Aorta (tissue), 5 donors: ENCODE measurements at regions not wholly inside any gene's neighbourhood (a gene's known extent, or its start where the extent isn't known, plus 50 kb on each side); places are given as distances from the start of the nearest gene placed in this dataset.

Source experiments
- ATAC-seq: fragments of 200-7000 bp; cut with Tn5 transposase; one replicate; pipeline ENCODE4 v1.9.1; 2022; ENCODE audit warnings: moderate library complexity; ENCODE audit not compliant: low FRiP score
- DNase-seq, 2 donors: peaks; one replicate each; pipeline ENCODE4 v3.0.0-alpha.2; 2020
- H3K27ac ChIP-seq, 2 donors: one replicate each; pipeline ENCODE4 v1.5.1; 2013; ENCODE audit warnings: low read length in 2 of 2, mild to moderate bottlenecking in 2 of 2, moderate library complexity in 2 of 2, control low read depth in 1 of 2, inconsistent platforms in 1 of 2, low read depth in 1 of 2
- H3K27me3 ChIP-seq, 2 donors: one replicate each; pipeline ENCODE4 v1.6.1; 2013; ENCODE audit warnings: control low read depth in 1 of 2, low read length in 1 of 2, mild to moderate bottlenecking in 1 of 2, moderate library complexity in 1 of 2; ENCODE audit not compliant: insufficient read depth in 2 of 2, control insufficient read depth in 1 of 2
- H3K36me3 ChIP-seq, 2 donors: one replicate each; pipeline ENCODE4 v1.6.1; 2013; ENCODE audit warnings: control low read depth in 1 of 2, low read length in 1 of 2, mild to moderate bottlenecking in 1 of 2; ENCODE audit not compliant: insufficient read depth in 2 of 2, control insufficient read depth in 1 of 2
- H3K4me1 ChIP-seq, 2 donors: one replicate each; pipeline ENCODE4 v1.6.1; 2013; ENCODE audit warnings: low read length in 2 of 2, control low read depth in 1 of 2, mild to moderate bottlenecking in 1 of 2, moderate library complexity in 1 of 2; ENCODE audit not compliant: insufficient read depth in 2 of 2, control insufficient read depth in 1 of 2
- H3K4me3 ChIP-seq, 2 donors: one replicate each; pipeline ENCODE4 v1.5.1; 2013; ENCODE audit warnings: low read length in 2 of 2, control low read depth in 1 of 2, mild to moderate bottlenecking in 1 of 2
- H3K9me3 ChIP-seq: one replicate; pipeline ENCODE4 v1.6.1; 2013; ENCODE audit warnings: mild to moderate bottlenecking, low read length; ENCODE audit not compliant: control insufficient read depth
- WGBS, 2 donors: extraction: QIAGEN DNeasy Blood & Tissue Kit; methylation state at CpG; one replicate each; pipeline ENCODE4 v1.1.7; 2013; 5-methylcytosine and 5-hydroxymethylcytosine counted together
- intact Hi-C, 2 donors: fragments of 100-400 bp; cut with DNase I; formaldehyde crosslinking; loops; one replicate each; pipeline versions ENCODE4 v1.14.2 to v1.15.0; 2022
- donor health status: healthy with polysubstance abuse.
- donor health status: Bipolar disorder and iron deficiency.
- donor health status: DM: no; HTN: no; CAD: no.
- donor health status: DM: no; HTN: no; CAD: no.
- donor health status: DM: yes; HTN: yes; CAD: no.

- no peak for ATAC-seq
- H3K27ac ChIP-seq = no peak overlapping the region
- no peaks in the 10 kb centered on the region for H3K9me3 ChIP-seq
- DNase-seq = no peak
- intact Hi-C loops = no loop called here
- H3K4me1 ChIP-seq = no peaks in the 10 kb centered on the region
- no peak overlapping the region for H3K4me3 ChIP-seq
- H3K27me3 ChIP-seq = no peaks in the 10 kb centered on the region
- WGBS, 2 donors = 63 to 72% methylated on average over 5 of the region's 5 CpGs
- no peaks in the 10 kb centered on the region for H3K36me3 ChIP-seq
Observed at GRCh38 chr13:110802260-110802659, 88.8 kb downstream of the ING1 start.

- DNase-seq (no peak), ATAC-seq (no peak)
- WGBS, 2 donors = 96 to 98% methylated on average over 4 of the region's 4 CpGs
- no peaks in the 10 kb centered on the region for H3K36me3 ChIP-seq
- H3K27me3 ChIP-seq = peaks cover 0 to 4% of the 10 kb centered on the region in 2 donors
- intact Hi-C loops = loop anchor here in 1 of 2 donors (5.0 kb wide), 1 partner anchor 89 kb away; no protein-coding TSS in a partner anchor
- no peaks in the 10 kb centered on the region for H3K4me1 ChIP-seq
- no peak overlapping the region for H3K27ac ChIP-seq
- H3K9me3 ChIP-seq = no peaks in the 10 kb centered on the region
- H3K4me3 ChIP-seq = no peak overlapping the region
Observed at GRCh38 chr13:110806636-110807035, 93.1 kb downstream of the ING1 start.

DNA sequence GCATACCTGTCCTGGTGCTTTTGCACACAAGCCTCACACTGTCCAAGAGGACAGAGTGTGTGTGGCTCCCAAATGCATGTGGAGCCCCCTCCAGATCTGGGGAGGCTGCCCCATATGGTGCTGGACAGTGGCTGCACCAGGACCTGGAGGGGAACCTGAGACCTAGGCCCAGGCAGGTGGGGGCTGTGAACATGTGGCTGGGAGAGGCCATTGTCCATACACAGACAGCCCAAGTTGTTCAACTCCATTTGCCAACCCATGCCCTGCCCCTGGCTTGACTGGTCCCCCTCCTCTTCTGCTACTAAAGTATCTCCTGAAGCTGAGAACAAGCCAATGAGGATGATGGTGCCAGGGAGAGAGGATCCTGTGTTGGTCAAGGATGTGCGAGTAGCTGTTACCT, 94.0 kb downstream of the ING1 start:
- Histone ChIP-seq H3K9me3 (no peaks in the 10 kb centered on the region), H3K4me1 (no peaks in the 10 kb centered on the region), H3K36me3 (no peaks in the 10 kb centered on the region), H3K4me3 (no peak overlapping the region), H3K27me3 (peaks cover 0 to 4% of the 10 kb centered on the region in 2 donors), H3K27ac (no peak overlapping the region)
- WGBS, 2 donors = 99 to 100% methylated on average over 1 of the region's 1 CpG
- intact Hi-C loops = loop anchor here in 1 of 2 donors (5.0 kb wide), 1 partner anchor 90 kb away; no protein-coding TSS in a partner anchor
- DNase-seq (no peak), ATAC-seq (no peak)

DNA sequence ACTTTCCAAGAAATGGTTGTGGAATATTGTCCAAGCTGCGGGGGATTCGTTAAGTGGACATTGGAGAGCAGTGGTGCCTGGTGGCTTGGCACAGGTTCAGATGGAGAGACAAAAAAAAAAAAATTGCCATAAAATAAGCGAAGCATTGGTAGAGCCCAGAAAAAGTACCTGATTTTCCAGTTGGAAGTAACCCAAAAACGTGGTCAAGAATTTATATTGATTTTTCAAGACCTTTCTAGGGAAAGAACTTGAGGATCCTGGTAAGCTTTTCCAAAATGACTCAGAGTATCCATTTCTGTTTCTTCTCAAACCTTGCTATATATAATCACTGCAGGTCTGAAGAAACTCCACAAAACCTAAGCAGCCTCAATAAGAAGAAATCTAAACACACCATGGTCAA, 94.6 kb downstream of the ING1 start:
- 67 to 75% methylated on average over 4 of the region's 4 CpGs for WGBS, 2 donors
- Histone ChIP-seq H3K27me3 (peaks cover 0 to 4% of the 10 kb centered on the region in 2 donors), H3K4me3 (no peak overlapping the region), H3K4me1 (no peaks in the 10 kb centered on the region), H3K27ac (no peak overlapping the region), H3K9me3 (no peaks in the 10 kb centered on the region), H3K36me3 (no peaks in the 10 kb centered on the region)
- intact Hi-C loops = loop anchor here in 1 of 2 donors (5.0 kb wide), 1 partner anchor 91 kb away; no protein-coding TSS in a partner anchor
- ATAC-seq = no peak
- DNase-seq = no peak

- ATAC-seq (no peak), DNase-seq (no peak)
- peaks cover 0 to 4% of the 10 kb centered on the region in 2 donors for H3K27me3 ChIP-seq
- H3K4me1 ChIP-seq = no peaks in the 10 kb centered on the region
- H3K4me3 ChIP-seq = no peak overlapping the region
- H3K36me3 ChIP-seq = no peaks in the 10 kb centered on the region
- H3K27ac ChIP-seq = no peak overlapping the region
- intact Hi-C loops = loop anchor here (5.0 to 10.0 kb wide), 2 partner anchors 85 to 93 kb away; no protein-coding TSS in a partner anchor
- WGBS, 2 donors = 72 to 74% methylated on average over 10 of the region's 10 CpGs
- no peaks in the 10 kb centered on the region for H3K9me3 ChIP-seq
Observed at GRCh38 chr13:110809871-110810486, 96.5 kb downstream of the ING1 start.

DNA sequence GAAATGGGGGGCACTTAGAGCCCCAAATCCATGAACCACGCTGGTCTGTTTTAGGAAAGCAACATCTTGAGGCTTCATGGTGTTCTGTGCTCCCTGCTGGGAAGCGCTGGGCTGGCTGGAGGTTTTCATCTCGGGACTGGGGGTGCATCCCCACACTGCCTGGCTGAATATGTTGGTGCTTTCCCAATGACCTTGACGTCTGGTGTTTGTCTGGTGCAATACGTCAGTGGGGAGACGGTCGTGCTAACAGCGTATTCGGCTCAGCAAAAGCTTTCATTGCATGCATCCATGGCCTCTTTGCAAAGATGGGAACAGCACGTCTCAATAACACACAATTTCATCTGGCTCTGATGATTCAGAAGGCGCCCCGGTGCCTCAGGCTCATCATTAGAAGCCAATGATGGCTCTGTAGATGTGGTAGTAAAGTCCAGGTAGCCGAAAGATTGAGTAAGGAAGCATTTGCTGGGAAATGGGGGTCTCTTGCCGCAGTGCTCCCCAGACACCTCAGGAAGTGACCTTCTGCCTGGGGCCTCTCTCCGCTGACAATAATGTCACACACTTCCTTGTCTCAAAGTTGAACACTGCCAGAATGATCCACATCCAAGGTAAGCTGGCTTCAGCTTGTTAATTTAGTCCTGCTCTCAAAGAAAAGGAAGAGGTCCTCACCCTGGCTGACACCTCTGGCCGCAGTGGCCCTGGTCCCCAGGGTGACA, 97.7 kb downstream of the ING1 start:
- DNase-seq (no peak), ATAC-seq (no peak)
- H3K4me3 ChIP-seq = no peak overlapping the region
- H3K27me3 ChIP-seq = peaks cover 0 to 4% of the 10 kb centered on the region in 2 donors
- WGBS, 2 donors = 93% methylated on average over 16 of the region's 16 CpGs
- no peaks in the 10 kb centered on the region for H3K9me3 ChIP-seq
- no peaks in the 10 kb centered on the region for H3K36me3 ChIP-seq
- H3K27ac ChIP-seq = no peak overlapping the region
- no peaks in the 10 kb centered on the region for H3K4me1 ChIP-seq
- intact Hi-C loops = loop anchor here in 1 of 2 donors (10.0 kb wide), 1 partner anchor 86 kb away; no protein-coding TSS in a partner anchor

GRCh38 chr13:110811771-110812120, 98.2 kb downstream of the ING1 start:
- ATAC-seq (no peak), DNase-seq (no peak)
- intact Hi-C loops = loop anchor here in 1 of 2 donors (10.0 kb wide), 1 partner anchor 87 kb away; no protein-coding TSS in a partner anchor
- H3K36me3 ChIP-seq = no peaks in the 10 kb centered on the region
- H3K9me3 ChIP-seq = no peaks in the 10 kb centered on the region
- no peaks in the 10 kb centered on the region for H3K4me1 ChIP-seq
- no peak overlapping the region for H3K4me3 ChIP-seq
- no peak overlapping the region for H3K27ac ChIP-seq
- 69 to 79% methylated on average over 8 of the region's 8 CpGs for WGBS, 2 donors
- peaks cover 0 to 4% of the 10 kb centered on the region in 2 donors for H3K27me3 ChIP-seq

- no peak overlapping the region for H3K27ac ChIP-seq
- no peaks in the 10 kb centered on the region for H3K36me3 ChIP-seq
- 15 to 19% methylated on average over 48 of the region's 48 CpGs for WGBS, 2 donors
- peaks cover 0 to 4% of the 10 kb centered on the region in 2 donors for H3K27me3 ChIP-seq
- DNase-seq (no peak), ATAC-seq (peak; percentile 44)
- H3K9me3 ChIP-seq = no peaks in the 10 kb centered on the region
- H3K4me1 ChIP-seq = no peaks in the 10 kb centered on the region
- intact Hi-C loops = loop anchor here in 1 of 2 donors (10.0 kb wide), 1 partner anchor 87 kb away; no protein-coding TSS in a partner anchor
- peak overlapping the region in 1 of 2 donors; percentile 4 for H3K4me3 ChIP-seq
Observed at GRCh38 chr13:110812121-110812868, 98.8 kb downstream of the ING1 start.
